DOHH2 (cell line): ENCODE measurements at regions not wholly inside any gene's neighbourhood (a gene's known extent, or its start where the extent isn't known, plus 50 kb on each side); places are given as distances from the start of the nearest gene placed in this dataset.

ENCODE experiments used
- H3F3A ChIP-seq: fragments of 200-600 bp; sonication (generic), shearing (Covaris generic); 2 replicates; pipeline ENCODE4 v1.6.0; 2016; ENCODE audit warnings: antibody characterized with exemption, mild to moderate bottlenecking; ENCODE audit not compliant: control insufficient read depth, insufficient read depth
- H3K27ac ChIP-seq: fragments of 200-600 bp; sonication (generic); 2 replicates; pipeline ENCODE4 v1.5.1; 2014; ENCODE audit warnings: low read depth, mild to moderate bottlenecking, low read length, moderate library complexity
- H3K27me3 ChIP-seq: fragments of 200-600 bp; sonication (generic); 2 replicates; pipeline ENCODE4 v1.6.1; 2014; ENCODE audit warnings: mild to moderate bottlenecking, low read length, mixed read lengths; ENCODE audit not compliant: control insufficient read depth
- H3K36me3 ChIP-seq: fragments of 200-600 bp; sonication (generic); 2 replicates; pipeline ENCODE4 v1.6.1; 2014; ENCODE audit warnings: mild to moderate bottlenecking, low read length, moderate library complexity, mixed read lengths; ENCODE audit not compliant: control insufficient read depth
- H3K4me1 ChIP-seq: fragments of 200-600 bp; sonication (generic); 2 replicates; pipeline ENCODE4 v1.6.1; 2014; ENCODE audit warnings: mild to moderate bottlenecking, low read length, mixed read lengths; ENCODE audit not compliant: control insufficient read depth
- H3K4me2 ChIP-seq: fragments of 200-600 bp; sonication (generic); 2 replicates; pipeline ENCODE4 v1.6.0; 2014; ENCODE audit warnings: mild to moderate bottlenecking, low read length, moderate library complexity
- H3K4me3 ChIP-seq: fragments of 200-600 bp; sonication (generic); 2 replicates; pipeline ENCODE4 v1.5.1; 2014; ENCODE audit warnings: mild to moderate bottlenecking, low read length, mixed read lengths
- H3K79me2 ChIP-seq: fragments of 200-600 bp; sonication (generic); 2 replicates; pipeline ENCODE4 v1.6.1; 2014; ENCODE audit warnings: mild to moderate bottlenecking, low read length, mixed read lengths; ENCODE audit not compliant: control insufficient read depth
- H3K9me2 ChIP-seq: fragments of 200-600 bp; sonication (generic); replicated peaks from 2 replicates; pipeline ENCODE4 v1.6.1; 2014; ENCODE audit warnings: mild to moderate bottlenecking, low read length, mixed read lengths; ENCODE audit not compliant: control insufficient read depth
- H3K9me3 ChIP-seq: fragments of 200-600 bp; sonication (generic); 2 replicates; pipeline ENCODE4 v1.6.1; 2014; ENCODE audit warnings: antibody characterized with exemption, low read length, mixed read lengths; ENCODE audit not compliant: control insufficient read depth, insufficient read depth
- H4K20me1 ChIP-seq: fragments of 200-600 bp; sonication (generic); 2 replicates; pipeline ENCODE4 v1.6.0; 2014; ENCODE audit warnings: low read depth, mild to moderate bottlenecking, antibody characterized with exemption, low read length, moderate library complexity; ENCODE audit not compliant: control insufficient read depth, insufficient read depth
- CTCF ChIP-seq: fragments of 200-600 bp; sonication (generic); IDR thresholded peaks from one replicate; pipeline ENCODE4 v1.5.1; 2014; ENCODE audit warnings: antibody characterized with exemption, mild to moderate bottlenecking, low read depth, low read length; ENCODE audit not compliant: poor library complexity, severe bottlenecking
- EZH2phosphoT487 ChIP-seq: fragments of 200-600 bp; sonication (generic); IDR thresholded peaks from 2 replicates; pipeline ENCODE4 v1.6.1; 2017; ENCODE audit warnings: borderline replicate concordance, mild to moderate bottlenecking, antibody characterized with exemption, low read length, moderate library complexity, mixed read lengths

- TF ChIP-seq CTCF (no peak), EZH2phosphoT487 (no peak)
- no peaks in the 10 kb centered on the region for H3K4me1 ChIP-seq
- no peak overlapping the region for H3K4me2 ChIP-seq
- no peak overlapping the region for H3K27ac ChIP-seq
- H3K9me3 ChIP-seq = peaks cover 2% of the 10 kb centered on the region
- no peaks in the 10 kb centered on the region for H3K9me2 ChIP-seq
- H3K79me2 ChIP-seq = no peaks in the 10 kb centered on the region
- H3F3A ChIP-seq = no peaks in the 10 kb centered on the region
- no peak overlapping the region for H3K4me3 ChIP-seq
- H4K20me1 ChIP-seq = no peaks in the 10 kb centered on the region
- no peaks in the 10 kb centered on the region for H3K27me3 ChIP-seq
- no peaks in the 10 kb centered on the region for H3K36me3 ChIP-seq
Observed at GRCh38 chr2:228532233-228532632, 350.7 kb upstream of the SPHKAP start.

- Histone ChIP-seq H3K27ac (no peak overlapping the region), H4K20me1 (no peaks in the 10 kb centered on the region), H3K79me2 (no peaks in the 10 kb centered on the region), H3K4me1 (no peaks in the 10 kb centered on the region), H3K9me3 (no peaks in the 10 kb centered on the region), H3K9me2 (no peaks in the 10 kb centered on the region), H3K36me3 (no peaks in the 10 kb centered on the region), H3K4me3 (no peak overlapping the region), H3K4me2 (no peak overlapping the region), H3F3A (no peaks in the 10 kb centered on the region), H3K27me3 (no peaks in the 10 kb centered on the region)
- TF ChIP-seq EZH2phosphoT487 = no peak
- no peak for TF ChIP-seq CTCF
Observed at GRCh38 chr2:228527197-228527881, 345.9 kb upstream of the SPHKAP start.

GRCh38 chr2:228526687-228527086, 345.2 kb upstream of the SPHKAP start:
- H3K27me3 ChIP-seq = no peaks in the 10 kb centered on the region
- H3K9me3 ChIP-seq = no peaks in the 10 kb centered on the region
- H3K9me2 ChIP-seq = no peaks in the 10 kb centered on the region
- H3K36me3 ChIP-seq = no peaks in the 10 kb centered on the region
- no peaks in the 10 kb centered on the region for H3K4me1 ChIP-seq
- H3K4me3 ChIP-seq = no peak overlapping the region
- H3F3A ChIP-seq = no peaks in the 10 kb centered on the region
- no peak overlapping the region for H3K27ac ChIP-seq
- no peak overlapping the region for H3K4me2 ChIP-seq
- no peaks in the 10 kb centered on the region for H4K20me1 ChIP-seq
- TF ChIP-seq CTCF (no peak), EZH2phosphoT487 (no peak)
- no peaks in the 10 kb centered on the region for H3K79me2 ChIP-seq
